Lower lobe of right lung (tissue), 2 donors: ENCODE measurements at regions not wholly inside any gene's neighbourhood (a gene's known extent, or its start where the extent isn't known, plus 50 kb on each side); places are given as distances from the start of the nearest gene placed in this dataset.

Experiments
- ATAC-seq, 2 donors: fragments of 200-7000 bp; cut with Tn5 transposase; one replicate each; pipeline ENCODE4 v1.9.1; 2020 to 2022; ENCODE audit warnings: mild to moderate bottlenecking in 2 of 2, moderate library complexity in 2 of 2
- DNase-seq: peaks from one replicate; pipeline ENCODE4 v3.0.0-alpha.2; 2020
- H3K27ac ChIP-seq: fragments of 200-600 bp; one replicate; pipeline ENCODE4 v1.8.0; 2022
- H3K27me3 ChIP-seq: fragments of 200-600 bp; one replicate; pipeline ENCODE4 v1.8.0; 2022; ENCODE audit warnings: low read depth
- H3K36me3 ChIP-seq: fragments of 200-600 bp; one replicate; pipeline ENCODE4 v1.8.0; 2022; ENCODE audit warnings: mild to moderate bottlenecking
- H3K4me1 ChIP-seq: fragments of 200-600 bp; one replicate; pipeline ENCODE4 v1.8.0; 2022
- H3K4me3 ChIP-seq: fragments of 200-600 bp; one replicate; pipeline ENCODE4 v1.8.0; 2022; ENCODE audit warnings: mild to moderate bottlenecking
- H3K9me3 ChIP-seq: fragments of 200-600 bp; one replicate; pipeline ENCODE4 v1.8.0; 2022
- CTCF ChIP-seq: fragments of 200-600 bp; IDR thresholded peaks from one replicate; pipeline ENCODE4 v1.8.0; 2022; ENCODE audit warnings: antibody characterized with exemption, mild to moderate bottlenecking
- intact Hi-C: fragments of 100-400 bp; cut with DNase I; formaldehyde crosslinking; loops from one replicate; pipeline ENCODE4 v1.11.0; 2022
- donor health status: DM: no; HTN: yes; CAD: no; lungs with severe emphysema.

DNA sequence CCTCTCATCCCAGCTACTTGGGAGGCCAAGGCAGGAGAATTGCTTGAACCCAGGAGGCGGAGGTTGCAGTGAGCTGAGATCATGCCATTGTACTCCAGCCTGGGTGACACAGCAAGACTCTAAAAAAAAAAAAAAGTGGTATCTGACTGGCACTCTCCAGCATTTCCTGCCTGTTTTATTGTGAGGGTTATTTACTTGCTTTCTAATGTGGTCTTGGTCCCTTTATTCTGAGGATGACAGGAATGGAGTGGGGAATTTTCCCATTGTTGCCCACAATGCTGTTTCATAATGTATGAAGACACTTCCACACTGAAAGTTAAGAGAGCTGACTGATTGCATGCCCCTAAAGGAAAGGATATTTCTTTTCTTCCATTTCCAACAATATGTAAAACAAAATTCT lies 286.5 kb upstream of the MTNR1B start:
- no peak overlapping the region for H3K4me3 ChIP-seq
- H3K4me1 ChIP-seq, result no peaks in the 10 kb centered on the region
- H3K27ac ChIP-seq, result no peak overlapping the region
- H3K36me3 ChIP-seq, result no peaks in the 10 kb centered on the region
- intact Hi-C loops, result no loop called here
- DNase-seq (no peak), ATAC-seq (no peak)
- H3K9me3 ChIP-seq, result no peaks in the 10 kb centered on the region
- no peak for TF ChIP-seq CTCF
- no peaks in the 10 kb centered on the region for H3K27me3 ChIP-seq

DNA sequence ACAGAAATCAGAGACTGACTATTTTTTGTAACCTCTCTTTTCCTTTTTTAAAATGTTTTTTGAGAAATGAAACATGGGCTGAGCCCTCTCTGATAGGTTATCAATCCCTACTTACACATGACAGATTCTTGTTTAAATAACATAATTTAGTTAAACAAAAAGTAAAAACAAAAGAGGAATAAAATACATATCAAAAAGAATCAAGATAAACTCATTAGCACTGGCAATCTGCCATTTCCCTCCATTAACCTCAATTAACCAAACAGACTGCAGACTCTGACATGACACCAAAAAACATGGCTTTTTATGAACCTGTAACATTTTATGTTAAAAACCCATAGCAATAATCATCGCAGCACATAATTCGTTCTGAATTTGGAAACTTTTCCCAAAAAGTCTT lies 284.4 kb upstream of the MTNR1B start:
- no peaks in the 10 kb centered on the region for H3K36me3 ChIP-seq
- DNase-seq, result no peak
- H3K9me3 ChIP-seq, result no peaks in the 10 kb centered on the region
- H3K4me1 ChIP-seq, result no peaks in the 10 kb centered on the region
- no peaks in the 10 kb centered on the region for H3K27me3 ChIP-seq
- no peak for ATAC-seq
- no peak overlapping the region for H3K27ac ChIP-seq
- intact Hi-C loops, result no loop called here
- no peak overlapping the region for H3K4me3 ChIP-seq
- no peak for TF ChIP-seq CTCF

- DNase-seq (no peak), ATAC-seq (no peak)
- H3K9me3 ChIP-seq, result no peaks in the 10 kb centered on the region
- TF ChIP-seq CTCF, result no peak
- no peaks in the 10 kb centered on the region for H3K4me1 ChIP-seq
- H3K27ac ChIP-seq, result no peak overlapping the region
- no peak overlapping the region for H3K4me3 ChIP-seq
- intact Hi-C loops, result no loop called here
- no peaks in the 10 kb centered on the region for H3K27me3 ChIP-seq
- H3K36me3 ChIP-seq, result no peaks in the 10 kb centered on the region
These were observed 281.7 kb upstream of the MTNR1B start for GRCh38 chr11:92687724-92688123.

- no peak overlapping the region for H3K27ac ChIP-seq
- H3K27me3 ChIP-seq, result no peaks in the 10 kb centered on the region
- DNase-seq, result no peak
- H3K4me1 ChIP-seq, result no peaks in the 10 kb centered on the region
- intact Hi-C loops, result no loop called here
- H3K36me3 ChIP-seq, result no peaks in the 10 kb centered on the region
- no peak for TF ChIP-seq CTCF
- no peak overlapping the region for H3K4me3 ChIP-seq
- ATAC-seq, result no peak
- no peaks in the 10 kb centered on the region for H3K9me3 ChIP-seq
These were observed 281.0 kb upstream of the MTNR1B start for GRCh38 chr11:92688416-92688815.

GRCh38 chr11:92692826-92693546 lies 276.5 kb upstream of the MTNR1B start:
- H3K27me3 ChIP-seq, result no peaks in the 10 kb centered on the region
- no peak for ATAC-seq
- no peaks in the 10 kb centered on the region for H3K9me3 ChIP-seq
- H3K4me3 ChIP-seq, result no peak overlapping the region
- no peak for DNase-seq
- H3K27ac ChIP-seq, result no peak overlapping the region
- no peaks in the 10 kb centered on the region for H3K36me3 ChIP-seq
- TF ChIP-seq CTCF, result no peak
- H3K4me1 ChIP-seq, result no peaks in the 10 kb centered on the region
- intact Hi-C loops, result no loop called here

- H3K9me3 ChIP-seq, result no peaks in the 10 kb centered on the region
- no peaks in the 10 kb centered on the region for H3K4me1 ChIP-seq
- H3K36me3 ChIP-seq, result no peaks in the 10 kb centered on the region
- no peak overlapping the region for H3K4me3 ChIP-seq
- no peak overlapping the region for H3K27ac ChIP-seq
- no peak for TF ChIP-seq CTCF
- H3K27me3 ChIP-seq, result no peaks in the 10 kb centered on the region
- DNase-seq (no peak), ATAC-seq (no peak)
- intact Hi-C loops, result no loop called here
These were observed 273.4 kb upstream of the MTNR1B start for GRCh38 chr11:92696076-92696475.
